Osteoblast (primary cell): ENCODE measurements at regions not wholly inside any gene's neighbourhood (a gene's known extent, or its start where the extent isn't known, plus 50 kb on each side); places are given as distances from the start of the nearest gene placed in this dataset.

Experiments used
- DNase-seq: peaks from one replicate; pipeline ENCODE4 v3.0.0; 2011; ENCODE audit warnings: low spot score, mixed read lengths; ENCODE audit not compliant: insufficient read length; ENCODE audit errors: missing footprints
- H2AFZ ChIP-seq: 2 replicates; pipeline ENCODE4 v1.6.0; 2011; ENCODE audit warnings: mild to moderate bottlenecking, low read length
- H3K27ac ChIP-seq: 2 replicates; pipeline ENCODE4 v1.5.1; 2011; ENCODE audit warnings: mild to moderate bottlenecking, low read depth, low read length, moderate library complexity
- H3K27me3 ChIP-seq: 2 replicates; pipeline ENCODE4 v1.6.0; 2012; ENCODE audit warnings: mild to moderate bottlenecking, control low read depth, inconsistent platforms, low read length, moderate library complexity; ENCODE audit not compliant: insufficient read depth
- H3K36me3 ChIP-seq: 2 replicates; pipeline ENCODE4 v1.5.1; 2011; ENCODE audit warnings: mild to moderate bottlenecking, low read length, control low read depth, moderate library complexity; ENCODE audit not compliant: insufficient read depth
- H3K4me1 ChIP-seq: 2 replicates; pipeline ENCODE4 v1.5.1; 2011; ENCODE audit warnings: mild to moderate bottlenecking, low read length, control low read depth, moderate library complexity; ENCODE audit not compliant: insufficient read depth
- H3K4me2 ChIP-seq: 2 replicates; pipeline ENCODE4 v1.6.0; 2011; ENCODE audit warnings: mild to moderate bottlenecking, low read length; ENCODE audit not compliant: insufficient read depth
- H3K4me3 ChIP-seq: fragments of 200-600 bp; sonication (generic); 3 replicates; pipeline ENCODE4 v1.5.1; 2012; ENCODE audit warnings: mild to moderate bottlenecking, low read length, inconsistent platforms; ENCODE audit not compliant: insufficient read depth
- H3K79me2 ChIP-seq: 2 replicates; pipeline ENCODE4 v1.6.0; 2012; ENCODE audit warnings: mild to moderate bottlenecking, low read length, control low read depth, inconsistent platforms; ENCODE audit not compliant: insufficient read depth
- H3K9me3 ChIP-seq: 2 replicates; pipeline ENCODE4 v1.5.1; 2011; ENCODE audit warnings: low read depth, low read length, control low read depth
- H4K20me1 ChIP-seq: 2 replicates; pipeline ENCODE4 v1.6.0; 2012; ENCODE audit warnings: mild to moderate bottlenecking, low read length, control low read depth; ENCODE audit not compliant: insufficient read depth
- TF ChIP-seq, protein P1 (sequence below): IDR thresholded peaks from 2 replicates; pipeline ENCODE4 v1.5.1; 2011; ENCODE audit warnings: mild to moderate bottlenecking, low read depth, low read length, moderate library complexity; ENCODE audit errors: extremely low read depth

DNA sequence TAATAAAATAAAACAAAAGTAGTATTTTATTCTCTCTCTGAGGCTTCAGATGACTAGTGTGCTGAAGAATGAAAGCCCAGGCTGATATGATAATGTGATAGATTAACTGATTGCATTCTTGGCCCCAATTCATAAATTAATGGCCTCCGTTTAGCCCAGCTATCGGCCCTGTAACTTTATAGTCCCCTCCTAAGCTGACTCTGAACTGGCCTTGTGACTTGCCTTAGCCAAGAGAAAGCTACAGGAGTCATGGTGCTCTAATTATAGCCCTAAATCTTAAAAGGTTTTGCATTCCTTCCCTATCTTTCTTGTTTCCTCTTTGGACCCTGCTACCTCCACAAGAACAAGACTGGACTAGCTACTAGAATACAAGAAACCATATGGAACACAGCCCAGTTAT, 123.2 kb upstream of the EPHA3 start:
- Histone ChIP-seq H3K27me3 (no peaks in the 10 kb centered on the region), H3K36me3 (no peaks in the 10 kb centered on the region), H3K4me3 (no peak overlapping the region), H3K4me1 (peaks cover 32% of the 10 kb centered on the region), H4K20me1 (no peaks in the 10 kb centered on the region), H3K79me2 (no peaks in the 10 kb centered on the region), H2AFZ (no peak overlapping the region), H3K27ac (no peak overlapping the region), H3K9me3 (no peaks in the 10 kb centered on the region), H3K4me2 (no peak overlapping the region)
- TF ChIP-seq, protein P1, sequence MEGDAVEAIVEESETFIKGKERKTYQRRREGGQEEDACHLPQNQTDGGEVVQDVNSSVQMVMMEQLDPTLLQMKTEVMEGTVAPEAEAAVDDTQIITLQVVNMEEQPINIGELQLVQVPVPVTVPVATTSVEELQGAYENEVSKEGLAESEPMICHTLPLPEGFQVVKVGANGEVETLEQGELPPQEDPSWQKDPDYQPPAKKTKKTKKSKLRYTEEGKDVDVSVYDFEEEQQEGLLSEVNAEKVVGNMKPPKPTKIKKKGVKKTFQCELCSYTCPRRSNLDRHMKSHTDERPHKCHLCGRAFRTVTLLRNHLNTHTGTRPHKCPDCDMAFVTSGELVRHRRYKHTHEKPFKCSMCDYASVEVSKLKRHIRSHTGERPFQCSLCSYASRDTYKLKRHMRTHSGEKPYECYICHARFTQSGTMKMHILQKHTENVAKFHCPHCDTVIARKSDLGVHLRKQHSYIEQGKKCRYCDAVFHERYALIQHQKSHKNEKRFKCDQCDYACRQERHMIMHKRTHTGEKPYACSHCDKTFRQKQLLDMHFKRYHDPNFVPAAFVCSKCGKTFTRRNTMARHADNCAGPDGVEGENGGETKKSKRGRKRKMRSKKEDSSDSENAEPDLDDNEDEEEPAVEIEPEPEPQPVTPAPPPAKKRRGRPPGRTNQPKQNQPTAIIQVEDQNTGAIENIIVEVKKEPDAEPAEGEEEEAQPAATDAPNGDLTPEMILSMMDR, result no peak
- DNase-seq, result no peak

DNA sequence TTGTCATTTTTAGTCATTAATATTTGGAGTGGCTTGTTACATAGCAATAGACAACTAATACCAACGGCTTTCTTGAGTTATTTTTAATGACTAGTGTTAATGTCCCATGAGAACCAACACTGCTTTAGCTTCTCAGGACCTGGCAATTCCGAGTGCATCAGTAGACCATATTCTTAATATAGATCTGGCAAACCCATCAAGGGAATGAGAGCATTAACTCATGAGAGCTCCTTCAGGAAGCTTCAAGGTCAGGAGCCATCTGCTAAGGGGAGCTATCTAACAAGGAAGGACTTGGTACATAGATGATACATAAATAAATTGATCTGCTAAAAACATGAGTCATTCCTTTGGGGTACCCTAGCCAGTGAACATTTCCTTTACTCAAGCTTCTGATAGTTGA, 122.6 kb upstream of the EPHA3 start:
- H2AFZ ChIP-seq, result no peak overlapping the region
- no peaks in the 10 kb centered on the region for H3K36me3 ChIP-seq
- no peak overlapping the region for H3K27ac ChIP-seq
- H3K4me1 ChIP-seq, result peaks cover 32% of the 10 kb centered on the region
- no peak overlapping the region for H3K4me3 ChIP-seq
- H4K20me1 ChIP-seq, result no peaks in the 10 kb centered on the region
- no peak for DNase-seq
- H3K9me3 ChIP-seq, result no peaks in the 10 kb centered on the region
- TF ChIP-seq, protein P1, result no peak
- no peaks in the 10 kb centered on the region for H3K79me2 ChIP-seq
- no peaks in the 10 kb centered on the region for H3K27me3 ChIP-seq
- no peak overlapping the region for H3K4me2 ChIP-seq

DNA sequence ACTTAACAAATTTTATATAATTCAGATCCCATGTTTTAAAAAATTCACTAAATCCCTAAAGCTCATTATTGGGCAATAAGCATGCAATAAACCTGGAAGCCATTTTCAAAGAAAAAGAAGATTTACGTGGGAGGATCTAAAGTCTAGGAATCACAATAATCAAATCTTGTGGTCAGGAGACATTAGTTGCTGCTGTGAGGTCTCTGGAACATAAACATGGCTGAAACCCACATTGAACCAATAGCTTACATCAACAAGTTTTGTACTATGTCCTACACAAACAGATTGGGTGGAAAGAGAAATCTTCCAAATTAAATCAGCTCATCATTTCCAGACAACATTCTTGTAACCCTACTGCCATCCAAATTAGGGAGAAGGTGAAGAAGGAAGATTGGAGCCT, 121.9 kb upstream of the EPHA3 start:
- TF ChIP-seq, protein P1, result no peak

DNA sequence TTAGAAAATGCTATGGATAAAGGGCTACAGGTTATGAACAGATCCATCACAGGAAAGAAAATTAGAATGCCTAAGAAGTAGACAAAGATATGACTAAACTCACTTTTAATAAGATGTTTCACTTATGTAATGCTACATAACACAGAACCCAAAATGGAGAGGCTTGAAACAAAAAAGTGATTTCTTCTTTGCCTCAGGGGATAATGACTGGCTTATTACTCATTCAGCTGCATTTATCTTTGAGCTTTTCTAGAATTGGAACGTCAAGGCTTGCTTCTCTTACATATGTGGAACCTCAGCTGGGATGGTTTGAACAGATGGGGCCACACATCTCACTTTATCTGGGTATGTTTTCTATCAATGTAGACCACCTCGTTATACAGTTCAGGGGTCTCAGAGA, 120.6 kb upstream of the EPHA3 start:
- Histone ChIP-seq H2AFZ (no peak overlapping the region), H3K4me1 (peaks cover 29% of the 10 kb centered on the region), H3K27me3 (no peaks in the 10 kb centered on the region), H3K4me2 (peak overlapping the region; percentile 17), H3K9me3 (no peaks in the 10 kb centered on the region), H3K27ac (peak overlapping the region; percentile 30), H3K36me3 (no peaks in the 10 kb centered on the region), H3K4me3 (no peak overlapping the region), H3K79me2 (no peaks in the 10 kb centered on the region), H4K20me1 (no peaks in the 10 kb centered on the region)
- peak; percentile 18 for DNase-seq
- TF ChIP-seq, protein P1, result no peak

More for the DNA sequence above, 121.9 kb upstream of the EPHA3 start:
- Histone ChIP-seq H3K4me3 (no peak overlapping the region), H3K27ac (no peak overlapping the region), H3K9me3 (no peaks in the 10 kb centered on the region), H3K36me3 (no peaks in the 10 kb centered on the region), H2AFZ (peak overlapping the region; percentile 2), H3K4me1 (peaks cover 32% of the 10 kb centered on the region), H4K20me1 (no peaks in the 10 kb centered on the region), H3K4me2 (no peak overlapping the region), H3K27me3 (no peaks in the 10 kb centered on the region), H3K79me2 (no peaks in the 10 kb centered on the region)
- DNase-seq, result no peak
